ENCODE measurements at regions not wholly inside any gene's neighbourhood (a gene's known extent, or its start where the extent isn't known, plus 50 kb on each side); places are given as distances from the start of the nearest gene placed in this dataset.
"Not testable (repeated sequence)": the region's sequence is repeated elsewhere in the genome, so short reads cannot be mapped to it uniquely, and the experiment has no call there.

DNA sequence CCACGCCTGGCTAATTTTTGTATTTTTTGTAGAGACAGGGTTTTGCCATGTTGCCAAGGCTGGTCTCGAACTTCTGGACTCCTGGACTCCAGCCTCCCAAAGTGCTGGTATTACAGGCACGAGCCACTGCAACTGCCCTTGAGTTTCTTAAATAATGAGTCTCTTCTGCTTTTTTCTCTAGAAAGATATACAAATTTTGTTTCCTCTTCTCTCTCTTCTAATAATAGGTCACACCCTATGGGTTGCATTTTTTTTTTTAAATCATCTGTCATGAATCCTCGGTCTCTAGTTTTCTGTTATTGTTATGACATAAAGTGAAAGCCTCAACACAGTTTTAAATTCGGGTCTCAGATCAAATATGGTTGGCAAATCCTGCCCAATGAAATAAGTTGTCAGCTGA lies 111.2 kb downstream of the IL12A start:
- no peak for DNase-seq (ENCODE audit: low read depth)
- H3K4me3 ChIP-seq (ENCODE audit: control insufficient read depth, low read depth, low read length): no peak overlapping the region
- TF ChIP-seq, protein P1, sequence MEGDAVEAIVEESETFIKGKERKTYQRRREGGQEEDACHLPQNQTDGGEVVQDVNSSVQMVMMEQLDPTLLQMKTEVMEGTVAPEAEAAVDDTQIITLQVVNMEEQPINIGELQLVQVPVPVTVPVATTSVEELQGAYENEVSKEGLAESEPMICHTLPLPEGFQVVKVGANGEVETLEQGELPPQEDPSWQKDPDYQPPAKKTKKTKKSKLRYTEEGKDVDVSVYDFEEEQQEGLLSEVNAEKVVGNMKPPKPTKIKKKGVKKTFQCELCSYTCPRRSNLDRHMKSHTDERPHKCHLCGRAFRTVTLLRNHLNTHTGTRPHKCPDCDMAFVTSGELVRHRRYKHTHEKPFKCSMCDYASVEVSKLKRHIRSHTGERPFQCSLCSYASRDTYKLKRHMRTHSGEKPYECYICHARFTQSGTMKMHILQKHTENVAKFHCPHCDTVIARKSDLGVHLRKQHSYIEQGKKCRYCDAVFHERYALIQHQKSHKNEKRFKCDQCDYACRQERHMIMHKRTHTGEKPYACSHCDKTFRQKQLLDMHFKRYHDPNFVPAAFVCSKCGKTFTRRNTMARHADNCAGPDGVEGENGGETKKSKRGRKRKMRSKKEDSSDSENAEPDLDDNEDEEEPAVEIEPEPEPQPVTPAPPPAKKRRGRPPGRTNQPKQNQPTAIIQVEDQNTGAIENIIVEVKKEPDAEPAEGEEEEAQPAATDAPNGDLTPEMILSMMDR (conservative IDR thresholded peaks at IDR 0.05; ENCODE audit: control insufficient read depth, insufficient read depth, low read depth, low read length): no peak

DNA sequence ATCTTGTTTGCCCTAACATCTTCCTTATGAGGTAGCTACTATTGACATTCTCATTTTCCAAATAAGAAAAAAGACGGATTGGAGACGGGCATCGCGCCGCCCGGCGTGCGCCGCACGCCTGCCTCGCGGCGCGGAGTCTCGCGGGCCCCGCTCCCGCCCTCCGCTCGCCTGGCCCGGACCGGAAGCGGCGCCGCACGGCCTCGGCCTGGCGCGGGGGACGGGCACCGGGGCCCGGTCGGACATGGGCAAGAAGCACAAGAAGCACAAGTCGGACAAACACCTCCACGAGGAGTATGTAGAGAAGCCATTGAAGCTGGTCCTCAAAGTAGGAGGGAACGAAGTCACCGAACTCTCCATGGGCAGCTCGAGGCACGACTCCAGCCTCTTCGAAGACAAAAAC lies 112.0 kb downstream of the IL12A start:
- TF ChIP-seq, protein P1 (conservative IDR thresholded peaks at IDR 0.05; ENCODE audit: control insufficient read depth, insufficient read depth, low read depth, low read length): no peak
- no peak for DNase-seq (ENCODE audit: low read depth)
- H3K4me3 ChIP-seq (ENCODE audit: control insufficient read depth, low read depth, low read length): no peak overlapping the region

DNA sequence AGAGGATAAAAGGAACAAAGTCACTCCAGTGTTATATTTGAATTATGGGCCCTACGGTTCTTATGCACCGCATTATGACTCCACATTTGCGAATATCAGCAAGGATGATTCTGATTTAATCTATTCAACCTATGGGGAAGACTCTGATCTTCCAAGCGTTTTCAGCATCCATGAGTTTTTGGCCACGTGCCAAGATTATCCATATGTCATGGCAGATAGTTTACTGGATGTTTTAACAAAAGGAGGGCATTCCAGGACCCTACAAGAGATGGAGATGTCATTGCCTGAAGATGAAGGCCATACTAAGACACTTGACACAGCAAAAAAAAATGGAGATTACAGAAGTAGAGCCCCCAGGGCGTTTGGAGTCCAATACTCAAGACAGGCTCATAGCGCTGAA lies 113.4 kb downstream of the IL12A start:
- not testable (repeated sequence) for DNase-seq (ENCODE audit: low read depth); H3K4me3 ChIP-seq (ENCODE audit: control insufficient read depth, low read depth, low read length)

DNA sequence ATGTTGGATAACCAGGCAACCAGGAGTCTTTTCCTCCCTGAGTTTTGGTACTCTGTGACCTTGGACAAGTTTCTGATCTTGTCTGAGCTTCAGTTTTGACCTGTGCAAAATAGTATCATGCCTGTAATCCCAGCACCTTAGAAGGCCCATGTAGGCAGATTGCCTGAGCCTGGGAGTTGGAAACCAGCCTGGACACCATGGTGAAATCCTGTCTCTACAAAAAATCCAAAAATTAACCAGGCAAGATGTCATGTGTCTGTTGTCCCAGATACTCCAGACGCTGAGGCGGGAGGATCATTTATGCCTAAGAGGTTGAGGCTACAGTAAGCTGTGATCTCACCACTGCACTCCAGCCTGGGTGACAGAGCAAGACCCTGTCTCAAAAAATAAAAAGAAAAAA lies 114.8 kb downstream of the IL12A start:
- TF ChIP-seq, protein P1 (conservative IDR thresholded peaks at IDR 0.05; ENCODE audit: control insufficient read depth, insufficient read depth, low read depth, low read length): no peak

DNA sequence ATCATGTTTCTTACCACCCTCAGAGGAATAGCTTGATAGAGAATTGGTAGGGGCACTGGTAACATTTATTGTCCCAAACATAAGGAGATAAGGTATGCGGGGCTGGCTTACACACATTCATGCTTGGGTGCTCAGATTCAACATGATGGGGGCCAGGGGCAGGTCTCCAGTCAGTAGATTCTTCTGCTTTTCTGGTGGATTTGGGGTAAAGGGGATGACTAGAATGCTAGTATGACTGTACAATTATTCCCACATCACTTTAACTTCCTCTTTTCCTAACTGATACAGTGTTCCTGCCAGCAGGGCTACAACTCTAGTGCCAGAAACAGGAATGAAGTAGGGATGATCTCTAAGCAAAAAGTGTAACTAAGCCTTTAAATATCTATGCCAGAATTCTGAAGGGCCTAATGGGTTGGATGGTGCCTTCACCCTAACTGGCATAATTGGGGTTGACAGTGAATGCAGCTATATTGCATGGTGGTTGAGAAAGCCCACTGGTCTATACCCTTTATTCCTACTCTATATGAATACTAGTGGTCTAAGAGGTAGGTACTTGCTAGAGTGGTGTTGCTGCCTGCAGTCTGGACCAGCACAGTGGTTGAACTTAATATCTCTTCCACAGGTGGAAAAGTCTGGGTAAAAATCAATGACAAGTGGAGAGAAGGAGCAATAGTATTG lies 117.4 kb downstream of the IL12A start:
- TF ChIP-seq, protein P1 (conservative IDR thresholded peaks at IDR 0.05; ENCODE audit: control insufficient read depth, insufficient read depth, low read depth, low read length): no peak
- DNase-seq (ENCODE audit: low read depth): no peak
- H3K4me3 ChIP-seq (ENCODE audit: control insufficient read depth, low read depth, low read length): no peak overlapping the region

More for the DNA sequence above, 114.8 kb downstream of the IL12A start:
- no peak overlapping the region for H3K4me3 ChIP-seq (ENCODE audit: control insufficient read depth, low read depth, low read length)
- peak; percentile 41 for DNase-seq (ENCODE audit: low read depth)

DNA sequence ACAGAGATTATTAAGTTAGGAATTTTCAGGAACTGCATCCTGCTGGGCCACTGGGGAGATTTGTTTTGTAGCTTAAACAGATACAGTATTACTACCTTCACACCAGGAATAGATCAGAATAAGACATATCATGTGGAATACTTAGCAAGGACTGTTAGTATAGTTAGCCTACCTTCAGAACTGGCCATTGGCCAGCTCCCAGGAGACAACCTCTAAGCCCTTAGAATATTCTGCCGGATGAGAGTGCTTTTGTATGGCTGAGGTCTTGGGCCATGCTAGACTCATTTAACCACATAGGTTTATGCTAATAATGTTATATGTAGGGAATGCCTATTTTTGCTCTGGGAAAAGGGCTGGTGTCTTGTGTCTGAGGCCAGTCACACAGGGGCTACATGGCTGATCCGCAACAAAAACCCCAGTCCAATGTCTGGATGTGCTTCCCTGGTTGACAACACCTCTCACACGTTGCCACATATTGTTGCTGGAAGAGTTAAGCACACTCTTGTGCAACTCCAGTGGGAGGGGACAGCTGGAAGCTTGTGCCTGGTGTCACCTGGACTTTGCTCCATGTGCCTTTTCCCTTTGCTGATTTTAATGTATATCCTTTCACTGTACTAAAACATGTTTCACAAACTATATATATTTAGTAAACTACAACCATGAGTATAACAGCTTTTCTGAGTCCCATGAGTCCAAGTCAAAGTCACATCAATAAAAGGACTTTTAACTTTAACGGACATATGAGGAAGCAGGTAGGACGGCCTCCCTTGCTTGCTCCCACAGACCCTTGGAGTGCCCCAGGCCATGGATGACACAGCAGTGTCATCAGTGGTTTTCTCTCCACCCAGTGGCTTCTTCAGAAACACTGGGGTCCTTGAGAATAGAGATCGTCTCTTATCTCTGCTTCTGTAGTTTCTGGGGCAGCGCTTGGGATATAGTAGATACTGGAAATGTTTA lies 118.0 kb upstream of the C3orf80 start:
- H3K4me3 ChIP-seq (ENCODE audit: control insufficient read depth, low read depth, low read length): no peak overlapping the region
- TF ChIP-seq, protein P1 (conservative IDR thresholded peaks at IDR 0.05; ENCODE audit: control insufficient read depth, insufficient read depth, low read depth, low read length): no peak
- DNase-seq (ENCODE audit: low read depth): no peak

DNA sequence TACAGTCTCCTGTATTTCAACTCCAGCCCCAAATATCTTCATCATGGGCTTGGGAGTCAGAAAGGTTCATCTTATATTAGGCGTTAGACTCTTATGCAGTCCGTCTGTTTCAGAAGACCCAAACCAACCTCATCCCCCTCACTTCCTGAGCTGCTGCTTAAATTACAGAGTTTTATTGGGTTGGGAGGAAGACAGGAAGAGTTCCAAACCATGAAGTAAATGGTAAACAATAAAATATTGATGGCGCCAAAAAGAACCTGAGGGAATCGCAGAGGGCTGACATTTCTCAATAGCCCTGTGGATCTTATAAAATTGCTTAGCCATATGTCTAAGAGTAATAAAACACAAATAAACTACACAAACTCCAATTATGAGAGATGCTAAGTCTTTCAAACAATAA lies 116.9 kb upstream of the C3orf80 start:
- TF ChIP-seq, protein P1 (conservative IDR thresholded peaks at IDR 0.05; ENCODE audit: control insufficient read depth, insufficient read depth, low read depth, low read length): no peak
- no peak for DNase-seq (ENCODE audit: low read depth)
- H3K4me3 ChIP-seq (ENCODE audit: control insufficient read depth, low read depth, low read length): no peak overlapping the region

Measured in fibroblast of mammary gland (primary cell).